Stimulated activated CD8-positive, alpha-beta memory T cell treated with anti-CD3 and anti-CD28 coated beads, Interleukin-15, amount 100 ng/mL, for 48 hours (primary cell): ENCODE measurements at regions not wholly inside any gene's neighbourhood (a gene's known extent, or its start where the extent isn't known, plus 50 kb on each side); places are given as distances from the start of the nearest gene placed in this dataset.
"Not testable (repeated sequence)": the region's sequence is repeated elsewhere in the genome, so short reads cannot be mapped to it uniquely, and the experiment has no call there.

Source experiments
- DNase-seq, 2 donors: peaks; one replicate each; pipeline ENCODE4 v3.0.0-alpha.2; 2020; ENCODE audit warnings: low read depth in 2 of 2

GRCh38 chr3:17908399-17909191, 166.2 kb upstream of the TBC1D5 start:
- DNase-seq, result no peak

GRCh38 chr3:17905996-17906395, 163.6 kb upstream of the TBC1D5 start:
- DNase-seq, result no peak

- DNase-seq, result no peak
These were observed 159.5 kb upstream of the TBC1D5 start for GRCh38 chr3:17901893-17902292.

GRCh38 chr3:17894434-17895060, 152.1 kb upstream of the TBC1D5 start:
- peak in 1 of 2 donors; percentile 5 for DNase-seq

GRCh38 chr3:17891139-17891856, 148.9 kb upstream of the TBC1D5 start:
- DNase-seq, result no peak

- DNase-seq, result no peak
These were observed 143.6 kb upstream of the TBC1D5 start for GRCh38 chr3:17885986-17886385.

GRCh38 chr3:17882981-17883380, 140.6 kb upstream of the TBC1D5 start:
- no peak for DNase-seq

- no peak for DNase-seq
These were observed 134.9 kb upstream of the TBC1D5 start for GRCh38 chr3:17877299-17877698.

- DNase-seq, result no peak
These were observed 132.2 kb upstream of the TBC1D5 start for GRCh38 chr3:17874636-17875035.

- no peak for DNase-seq
These were observed 130.0 kb upstream of the TBC1D5 start for GRCh38 chr3:17872457-17872856.

GRCh38 chr3:17865631-17866030, 123.2 kb upstream of the TBC1D5 start:
- DNase-seq, result no peak

GRCh38 chr3:17861476-17861875, 119.0 kb upstream of the TBC1D5 start:
- DNase-seq, result no peak

GRCh38 chr3:17860840-17861471, 118.5 kb upstream of the TBC1D5 start:
- DNase-seq, result not testable (repeated sequence)

- no peak for DNase-seq
These were observed 109.8 kb upstream of the TBC1D5 start for GRCh38 chr3:17852217-17852616.

GRCh38 chr3:17850448-17850847, 108.0 kb upstream of the TBC1D5 start:
- no peak for DNase-seq

GRCh38 chr3:17848102-17848501, 105.7 kb upstream of the TBC1D5 start:
- DNase-seq, result no peak

- DNase-seq, result no peak
These were observed 104.7 kb upstream of the TBC1D5 start for GRCh38 chr3:17847156-17847555.

- DNase-seq, result no peak
These were observed 104.0 kb upstream of the TBC1D5 start for GRCh38 chr3:17846466-17846865.

GRCh38 chr3:17845026-17845812, 102.8 kb upstream of the TBC1D5 start:
- DNase-seq, result no peak

GRCh38 chr3:17844236-17844635, 101.8 kb upstream of the TBC1D5 start:
- no peak for DNase-seq

GRCh38 chr3:17841190-17841828, 98.9 kb upstream of the TBC1D5 start:
- DNase-seq, result peak; percentile 41 to 49
